ENCODE measurements at regions not wholly inside any gene's neighbourhood (a gene's known extent, or its start where the extent isn't known, plus 50 kb on each side); places are given as distances from the start of the nearest gene placed in this dataset.

DNA sequence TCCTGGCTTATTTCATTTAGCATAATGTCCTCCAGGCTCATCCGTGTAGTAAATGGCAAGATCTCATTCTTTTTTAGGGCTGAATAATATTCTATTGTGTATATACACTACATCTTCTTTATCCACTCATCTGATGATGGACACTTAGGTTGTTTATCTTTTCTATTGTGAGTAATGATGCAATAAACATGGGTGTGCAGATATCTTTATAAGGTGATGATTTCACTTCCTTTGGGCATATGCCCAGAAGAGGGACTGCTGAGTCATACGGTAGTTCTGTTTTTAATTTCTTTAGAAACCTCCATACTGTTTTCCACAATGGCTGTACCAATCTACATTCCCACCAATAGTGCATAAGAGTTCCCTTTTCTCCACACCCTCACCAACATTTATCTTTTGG lies 317.6 kb upstream of the CNKSR2 start:
- no peak for DNase-seq (ENCODE audit: low read depth in 2 of 2)

DNA sequence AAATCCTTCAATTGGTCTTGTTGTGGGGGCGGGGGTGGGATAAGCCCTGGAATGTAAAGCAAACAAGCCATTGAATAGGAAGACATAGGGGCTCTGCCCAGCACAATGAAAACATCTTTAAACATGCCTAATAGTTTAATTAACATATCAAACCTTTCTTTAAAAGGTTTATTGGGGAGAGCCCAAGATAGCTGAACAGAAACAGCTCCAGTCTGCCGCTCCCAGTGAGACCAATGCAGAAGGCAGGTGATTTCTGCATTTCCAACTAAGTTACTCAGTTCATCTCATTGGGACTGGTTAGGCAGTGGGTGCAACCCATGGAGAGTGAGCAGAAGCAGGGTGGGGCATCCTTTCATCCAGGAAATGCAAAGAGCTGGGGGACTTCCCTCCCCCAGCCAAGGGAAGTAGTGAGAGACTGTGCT lies 327.2 kb upstream of the CNKSR2 start:
- DNase-seq (ENCODE audit: low read depth in 2 of 2): no peak

- no peak for DNase-seq (ENCODE audit: low read depth in 2 of 2)
Measured at GRCh38 chrX:21014326-21014725, 359.9 kb upstream of the CNKSR2 start.

DNA sequence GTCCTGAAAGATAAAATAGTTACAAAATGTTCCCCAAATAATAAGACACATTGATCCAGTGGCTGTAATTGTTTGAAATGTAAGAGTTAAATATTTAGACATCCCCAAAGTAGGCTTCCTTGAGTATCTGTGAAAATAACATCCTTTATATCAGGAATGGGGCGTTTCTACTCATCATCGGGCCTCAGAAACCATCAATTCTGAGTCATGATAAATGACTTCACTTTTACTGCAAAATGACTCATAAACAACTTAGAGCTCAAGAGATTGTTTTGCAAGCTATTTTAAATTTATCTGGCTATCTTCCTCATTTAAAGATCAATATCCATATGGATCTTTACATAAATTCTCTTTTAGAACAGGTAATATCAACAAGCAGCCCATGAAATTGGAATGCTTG lies 369.4 kb upstream of the CNKSR2 start:
- no peak for DNase-seq (ENCODE audit: low read depth in 2 of 2)

DNA sequence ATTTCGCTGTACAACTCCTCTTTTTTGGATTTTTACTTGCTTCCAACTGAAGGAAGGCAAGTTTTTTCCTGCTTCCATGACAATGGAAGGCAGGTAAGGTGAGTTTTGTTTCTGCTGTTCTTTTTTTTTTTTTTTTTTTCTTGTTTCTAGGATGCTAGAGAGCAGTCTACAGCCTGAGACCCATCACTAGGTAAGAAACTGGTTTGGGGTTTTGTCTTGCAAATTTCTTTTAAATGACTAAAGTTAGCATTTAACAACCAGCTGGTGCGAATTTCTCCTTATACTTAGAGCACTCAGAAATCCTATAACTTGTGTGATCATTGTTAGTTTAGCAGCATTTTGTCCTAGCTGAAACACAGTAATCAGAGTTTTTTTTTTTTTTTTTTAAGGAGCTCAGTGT lies 378.4 kb upstream of the CNKSR2 start:
- no peak for DNase-seq (ENCODE audit: low read depth in 2 of 2)

DNA sequence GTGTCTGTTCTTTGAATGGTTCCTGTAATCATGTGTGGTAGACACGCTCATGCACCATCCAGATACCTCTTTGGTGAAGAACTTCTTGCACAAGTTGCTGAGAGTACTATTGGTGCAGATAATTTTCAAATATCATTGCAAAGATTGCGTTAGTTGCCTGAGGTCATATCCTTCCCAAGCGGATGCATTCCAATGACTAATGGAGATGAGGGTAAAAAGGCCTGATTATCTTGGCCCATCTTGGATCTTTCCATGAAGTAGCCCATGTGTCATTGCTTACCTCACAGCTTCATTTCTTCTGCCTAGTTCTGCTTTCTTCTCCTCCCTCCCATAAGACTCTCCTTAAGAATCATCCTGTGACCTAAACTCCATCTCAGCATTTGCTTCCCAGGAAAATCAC lies 384.9 kb upstream of the CNKSR2 start:
- DNase-seq (ENCODE audit: low read depth in 2 of 2): no peak

- no peak for DNase-seq (ENCODE audit: low read depth in 2 of 2)
Measured at GRCh38 chrX:20988804-20989203, 385.4 kb upstream of the CNKSR2 start.

DNA sequence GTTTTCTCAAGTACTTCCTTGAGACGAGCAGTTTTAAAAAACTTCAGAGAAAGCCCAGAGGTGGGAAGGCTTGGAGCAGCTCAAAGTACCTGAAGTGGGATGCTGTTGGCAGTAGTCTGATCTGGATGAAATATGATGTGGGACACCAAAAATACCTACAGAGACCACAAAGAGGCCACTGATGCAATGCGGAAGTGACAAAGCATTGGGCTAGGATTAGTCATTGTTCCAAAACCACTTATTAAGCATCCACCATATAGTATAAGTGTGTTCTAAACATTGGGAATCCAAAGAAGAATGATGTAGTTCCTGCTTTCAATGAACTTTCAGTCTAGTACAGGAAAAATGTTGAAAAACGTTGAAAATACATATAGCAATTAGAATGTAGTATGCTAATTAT lies 386.1 kb upstream of the CNKSR2 start:
- no peak for DNase-seq (ENCODE audit: low read depth in 2 of 2)

DNA sequence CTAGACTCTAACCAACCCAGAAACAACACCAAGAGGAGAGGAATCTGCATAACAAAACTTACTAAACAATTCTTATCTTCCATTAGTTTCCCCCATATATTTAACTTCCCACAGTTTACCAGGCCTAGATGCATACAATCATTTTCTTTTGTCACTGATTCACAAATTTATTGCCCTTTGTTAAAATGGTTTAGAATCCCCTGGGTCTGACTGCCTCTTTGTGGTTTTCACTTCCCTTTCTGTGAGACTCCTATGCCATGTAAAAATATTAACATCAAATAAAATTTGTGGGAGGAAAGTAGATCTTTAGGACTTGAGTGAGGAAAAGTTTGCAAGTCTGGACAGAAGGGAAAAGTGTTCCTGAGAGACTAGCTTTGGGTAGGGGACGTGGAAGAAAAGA lies 393.8 kb upstream of the CNKSR2 start:
- no peak for DNase-seq (ENCODE audit: low read depth in 2 of 2)

DNA sequence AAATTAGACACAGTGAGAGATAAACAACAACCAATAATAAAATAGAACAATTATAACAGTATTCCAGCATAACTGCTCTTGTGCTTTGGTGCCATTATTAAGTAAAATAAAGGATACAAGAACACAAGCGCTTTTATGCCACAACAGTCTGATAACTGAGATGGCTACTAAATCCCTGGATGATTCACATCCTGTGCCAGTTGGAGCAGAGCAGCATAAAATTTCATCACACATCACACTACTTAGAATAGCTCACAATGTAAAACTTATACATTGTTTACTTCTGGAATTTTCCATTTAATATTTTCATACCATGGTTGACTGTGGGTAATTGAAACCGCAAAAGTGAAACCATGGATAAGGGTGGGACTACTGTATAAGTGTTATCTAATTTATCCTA lies 399.9 kb upstream of the CNKSR2 start:
- no peak for DNase-seq (ENCODE audit: low read depth in 2 of 2)

DNA sequence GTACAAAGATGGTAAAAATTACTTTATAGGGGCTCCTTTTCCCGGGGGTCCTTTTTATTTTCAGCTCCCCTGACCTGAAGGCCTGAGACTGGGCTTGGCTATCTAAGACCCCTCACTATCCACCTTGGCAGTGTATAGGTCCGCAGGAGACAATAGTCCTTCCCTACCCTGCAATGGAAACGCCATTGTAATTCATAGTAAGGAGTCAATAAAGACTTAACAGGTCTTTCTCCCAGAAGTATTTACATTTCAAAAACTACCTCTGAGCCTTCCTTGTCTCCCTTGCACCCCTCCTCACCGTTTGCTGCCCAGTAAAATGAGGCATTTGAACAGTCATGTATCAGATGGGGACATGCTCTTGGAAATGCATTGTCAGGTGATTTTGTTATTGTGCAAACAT lies 401.2 kb upstream of the CNKSR2 start:
- no peak for DNase-seq (ENCODE audit: low read depth in 2 of 2)

DNA sequence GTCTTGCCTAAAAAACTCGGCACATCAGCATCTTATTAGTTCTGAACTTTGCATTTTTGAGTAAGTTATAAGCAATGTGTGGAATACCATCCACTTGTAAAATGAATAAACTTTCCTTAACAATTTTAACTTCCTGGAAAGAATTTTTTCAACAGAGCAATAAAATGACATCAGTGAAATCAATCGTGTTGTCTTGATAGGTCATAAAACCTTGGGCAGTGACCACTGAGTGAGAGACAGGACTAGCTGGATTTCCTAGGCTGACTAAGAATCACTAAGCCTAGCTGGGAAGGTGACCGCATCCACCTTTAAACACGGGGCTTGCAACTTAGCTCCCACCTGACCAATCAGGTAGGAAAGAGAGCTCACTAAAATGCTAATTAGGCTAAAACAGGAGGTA lies 403.0 kb upstream of the CNKSR2 start:
- no peak for DNase-seq (ENCODE audit: low read depth in 2 of 2)

DNA sequence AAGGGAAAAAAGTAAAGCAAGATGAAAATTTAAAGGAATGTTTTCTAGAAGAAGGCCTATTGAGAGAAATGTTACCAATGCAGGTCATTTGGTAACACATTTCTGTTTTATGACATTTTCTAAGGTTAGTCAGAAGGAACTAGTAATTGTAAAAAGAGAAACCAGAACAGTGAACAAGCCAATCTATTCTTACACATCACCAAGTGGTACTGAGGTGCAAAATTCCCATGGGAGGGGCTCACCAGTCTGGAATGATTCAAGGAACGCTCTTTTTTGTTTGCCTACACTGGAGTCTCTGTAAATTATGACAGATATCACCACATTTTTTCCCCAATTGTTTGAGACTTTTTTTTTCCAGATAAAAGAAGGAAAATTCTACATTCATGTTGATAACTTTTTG lies 404.7 kb upstream of the CNKSR2 start:
- no peak for DNase-seq (ENCODE audit: low read depth in 2 of 2)

DNA sequence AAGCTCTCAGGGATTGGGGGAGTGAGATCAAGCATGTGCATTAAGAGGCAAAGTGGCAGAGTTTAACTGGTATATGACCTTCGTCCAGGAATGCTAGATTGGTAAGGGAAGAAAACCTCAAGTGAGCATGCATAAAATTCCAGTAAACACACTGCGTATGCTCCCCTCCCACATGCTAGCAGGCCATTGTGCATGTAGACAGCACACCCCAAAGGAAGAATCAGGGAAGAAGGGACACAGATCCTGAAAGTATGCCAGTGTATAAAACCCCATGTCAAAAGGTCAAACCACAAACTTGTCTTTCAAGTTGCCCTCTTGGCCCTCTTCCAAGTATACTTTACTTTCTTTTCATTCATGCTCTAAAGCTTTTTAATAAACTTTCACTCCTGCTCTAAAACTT lies 405.2 kb upstream of the CNKSR2 start:
- DNase-seq (ENCODE audit: low read depth in 2 of 2): no peak

DNA sequence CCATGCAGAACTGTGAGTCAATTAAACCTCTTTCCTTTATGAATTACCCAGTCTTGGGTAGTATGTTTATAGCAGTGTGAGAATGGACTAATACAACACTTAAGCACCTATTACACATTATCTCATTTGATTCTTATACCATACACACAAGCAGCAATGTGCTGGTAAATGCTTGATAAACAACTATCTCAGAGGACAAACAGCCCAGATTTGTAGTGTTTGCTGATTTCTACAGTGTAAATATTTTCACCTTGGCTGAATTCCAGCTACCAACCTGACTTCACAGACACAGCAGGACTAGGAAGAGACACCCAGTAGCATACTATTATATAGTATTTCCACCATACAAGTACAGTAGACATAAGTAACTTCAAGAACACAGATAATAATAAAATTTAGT lies 406.5 kb upstream of the CNKSR2 start:
- DNase-seq (ENCODE audit: low read depth in 2 of 2): no peak

DNA sequence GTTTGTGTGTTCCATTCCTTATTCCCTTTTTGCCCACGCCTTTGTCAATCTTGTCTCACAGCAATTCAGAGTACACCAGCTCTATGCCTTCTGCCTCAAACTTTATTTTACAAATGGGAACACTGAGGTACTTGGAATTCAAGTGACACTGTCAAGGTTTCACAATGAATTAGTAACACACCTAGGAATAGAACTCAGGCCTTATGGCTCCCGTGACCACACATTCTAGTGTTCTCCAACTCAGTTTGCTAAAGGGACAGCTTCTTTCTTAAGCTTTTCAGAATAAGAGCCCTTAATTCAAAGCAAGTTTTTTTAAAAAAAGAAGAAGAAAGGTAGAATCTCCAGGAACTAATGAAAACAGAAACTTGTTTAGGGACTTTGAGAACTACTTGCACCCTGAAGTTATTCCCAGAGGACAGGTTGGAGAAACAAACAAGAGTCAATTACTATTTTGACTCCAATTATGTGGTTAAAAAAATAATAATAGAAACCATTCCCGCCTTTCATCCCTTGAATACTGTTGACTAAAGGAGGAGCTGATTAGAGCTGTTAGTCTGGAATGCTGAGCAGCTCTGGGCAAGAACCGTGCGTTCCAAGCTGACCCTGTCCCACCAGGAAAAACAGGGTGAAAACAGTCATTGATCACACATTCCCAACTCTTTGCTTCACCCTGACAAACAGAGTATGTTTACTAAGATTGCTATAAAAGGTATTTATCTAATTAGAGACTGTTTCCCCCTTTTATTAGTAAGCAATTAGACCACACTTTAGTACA lies 408.8 kb upstream of the CNKSR2 start:
- DNase-seq (ENCODE audit: low read depth in 2 of 2): no peak

DNA sequence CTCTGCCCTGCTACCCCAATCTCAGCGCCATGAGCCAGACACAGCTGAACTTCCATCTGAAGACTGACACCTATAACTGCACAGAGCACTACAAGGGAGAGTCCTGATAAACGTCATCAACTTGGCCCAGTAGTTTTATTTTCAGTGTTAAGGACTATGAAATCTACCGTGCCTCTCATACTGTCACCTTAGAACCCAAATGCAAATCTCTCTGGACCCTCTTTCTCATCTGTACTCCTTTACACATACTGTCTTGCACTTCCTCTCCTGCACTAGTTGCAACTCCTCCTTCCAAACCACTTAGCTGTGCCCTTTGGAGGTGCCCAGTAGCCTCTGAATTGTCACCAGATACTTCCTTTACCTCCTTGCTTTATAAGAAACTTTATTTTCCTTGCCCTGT lies 420.2 kb upstream of the CNKSR2 start:
- DNase-seq (ENCODE audit: low read depth in 2 of 2): no peak

- no peak for DNase-seq (ENCODE audit: low read depth in 2 of 2)
Measured at GRCh38 chrX:20952180-20952579, 422.0 kb upstream of the CNKSR2 start.

GRCh38 chrX:20951016-20951810 lies 423.0 kb upstream of the CNKSR2 start:
- no peak for DNase-seq (ENCODE audit: low read depth in 2 of 2)

DNA sequence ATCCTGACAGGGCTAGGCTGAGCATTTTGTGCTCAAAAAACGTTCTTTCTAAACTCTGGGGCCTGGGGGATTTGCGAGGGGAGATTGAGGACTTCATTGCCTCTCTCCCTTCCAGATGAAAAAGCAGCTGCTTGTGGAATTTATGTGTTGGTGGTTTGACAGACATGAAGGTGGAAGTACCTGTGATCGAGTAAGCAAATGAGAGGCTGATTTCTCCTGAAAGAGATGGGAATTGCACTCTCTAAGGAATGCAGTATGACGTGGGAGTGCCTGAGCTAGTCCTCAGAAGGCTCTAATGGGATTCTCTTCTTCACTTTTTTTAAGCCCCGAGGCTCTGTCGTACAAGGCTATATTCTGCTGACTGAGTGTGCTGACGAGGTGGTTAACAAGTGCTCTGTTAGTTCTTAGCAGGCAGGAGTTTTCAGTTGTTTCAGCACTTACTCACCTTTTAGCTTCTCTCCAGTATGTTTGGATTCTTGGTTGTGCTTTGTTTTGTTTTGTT lies 426.8 kb upstream of the CNKSR2 start:
- no peak for DNase-seq (ENCODE audit: low read depth in 2 of 2)

DNA sequence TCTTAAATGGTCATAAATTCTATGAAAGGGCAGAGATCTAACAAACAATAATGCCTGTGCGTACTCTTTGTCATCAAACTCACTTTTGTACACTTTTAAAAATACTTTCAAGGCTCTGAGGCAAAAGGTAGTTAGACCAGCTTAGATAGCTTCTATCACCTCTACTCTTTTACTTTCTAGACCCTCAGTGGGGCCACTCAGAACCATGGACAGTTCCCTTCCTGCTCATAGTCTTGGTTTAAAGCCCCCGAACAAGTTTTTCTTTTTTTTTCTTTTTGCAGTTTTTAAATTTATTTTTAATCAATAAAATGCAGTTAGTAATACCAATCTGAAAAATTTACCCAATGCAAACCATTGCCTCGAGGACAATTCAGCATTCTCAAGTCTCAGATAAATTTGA lies 460.5 kb upstream of the CNKSR2 start:
- no peak for DNase-seq (ENCODE audit: low read depth in 2 of 2)

GRCh38 chrX:20906571-20906970 lies 467.6 kb upstream of the CNKSR2 start:
- DNase-seq (ENCODE audit: low read depth in 2 of 2): no peak

GRCh38 chrX:20884565-20884964 lies 489.7 kb upstream of the CNKSR2 start:
- no peak for DNase-seq (ENCODE audit: low read depth in 2 of 2)

All from lung microvascular endothelial cell (primary cell).